Liver (tissue), 8 donors: ENCODE measurements at regions not wholly inside any gene's neighbourhood (a gene's known extent, or its start where the extent isn't known, plus 50 kb on each side); places are given as distances from the start of the nearest gene placed in this dataset.

Experiments
- DNase-seq: peaks from one replicate; pipeline ENCODE4 v3.0.0-alpha.2; 2017; ENCODE audit warnings: low spot score
- H3K27ac ChIP-seq, 2 donors: one replicate each; pipeline ENCODE4 v1.7.0; 2013; ENCODE audit warnings: inconsistent platforms in 2 of 2, low read length in 2 of 2, control low read depth in 1 of 2, low read depth in 1 of 2, mild to moderate bottlenecking in 1 of 2
- H3K27me3 ChIP-seq, 4 donors: one replicate each; pipeline versions ENCODE4 v1.6.1 to v1.7.0; 2013; ENCODE audit warnings: low read length in 3 of 4, inconsistent platforms in 1 of 4, mild to moderate bottlenecking in 1 of 4, moderate library complexity in 1 of 4; ENCODE audit not compliant: control insufficient read depth in 4 of 4, insufficient read depth in 4 of 4
- H3K36me3 ChIP-seq, 4 donors: one replicate each; pipeline versions ENCODE4 v1.6.1 to v1.7.0; 2013; ENCODE audit warnings: low read length in 3 of 4, mild to moderate bottlenecking in 3 of 4, low read depth in 1 of 4, moderate library complexity in 1 of 4; ENCODE audit not compliant: control insufficient read depth in 4 of 4, insufficient read depth in 3 of 4
- H3K4me1 ChIP-seq, 4 donors: one replicate each; pipeline versions ENCODE4 v1.6.1 to v1.7.0; 2013; ENCODE audit warnings: low read length in 3 of 4, mild to moderate bottlenecking in 3 of 4, moderate library complexity in 1 of 4; ENCODE audit not compliant: control insufficient read depth in 4 of 4, insufficient read depth in 4 of 4
- H3K4me3 ChIP-seq, 3 donors: one replicate each; pipeline versions ENCODE4 v1.6.1 to v1.7.0; 2013; ENCODE audit warnings: low read length in 3 of 3, control low read depth in 1 of 3, low read depth in 1 of 3, mild to moderate bottlenecking in 1 of 3
- H3K9ac ChIP-seq, 2 donors: one replicate each; pipeline ENCODE4 v1.7.0; 2013; ENCODE audit warnings: low read length in 2 of 2, mild to moderate bottlenecking in 2 of 2, moderate library complexity in 2 of 2, control low read depth in 1 of 2, low read depth in 1 of 2
- H3K9me3 ChIP-seq, 4 donors: one replicate each; pipeline versions ENCODE4 v1.6.1 to v1.7.0; 2013; ENCODE audit warnings: low read length in 3 of 4; ENCODE audit not compliant: control insufficient read depth in 4 of 4
- EGR1 ChIP-seq, 2 donors: IDR thresholded peaks; 2 replicates each; pipeline ENCODE4 v1.6.1; 2016 to 2018; ENCODE audit warnings: antibody characterized with exemption in 2 of 2, low read depth in 2 of 2
- FOXA1 ChIP-seq: IDR thresholded peaks from 2 replicates; pipeline ENCODE4 v1.6.1; 2016; ENCODE audit warnings: antibody characterized with exemption
- GABPA ChIP-seq, 2 donors: IDR thresholded peaks in 1 of 2; conservative IDR thresholded peaks in 1 of 2; 2 replicates each; pipeline ENCODE4 v1.6.1; 2016; ENCODE audit warnings: antibody characterized with exemption in 2 of 2, mild to moderate bottlenecking in 1 of 2, moderate library complexity in 1 of 2
- HNF4G ChIP-seq: IDR thresholded peaks from 2 replicates; pipeline ENCODE4 v1.6.1; 2016; ENCODE audit warnings: antibody characterized with exemption
- JUND ChIP-seq, 2 donors: IDR thresholded peaks; 2 replicates each; pipeline ENCODE4 v1.6.1; 2016; ENCODE audit warnings: antibody characterized with exemption in 2 of 2
- NR2F2 ChIP-seq: IDR thresholded peaks from 2 replicates; pipeline ENCODE4 v1.6.1; 2016; ENCODE audit warnings: antibody characterized with exemption
- RAD21 ChIP-seq, 2 donors: IDR thresholded peaks; 2 replicates each; pipeline ENCODE4 v1.6.1; 2016; ENCODE audit warnings: antibody characterized with exemption in 2 of 2, mild to moderate bottlenecking in 2 of 2
- RXRA ChIP-seq, 2 donors: IDR thresholded peaks; 2 replicates each; pipeline ENCODE4 v1.6.1; 2017 to 2018; ENCODE audit warnings: antibody characterized with exemption in 2 of 2, mild to moderate bottlenecking in 1 of 2
- SP1 ChIP-seq: IDR thresholded peaks from 2 replicates; pipeline ENCODE4 v1.6.1; 2018; ENCODE audit warnings: antibody characterized with exemption, mild to moderate bottlenecking
- TAF1 ChIP-seq: conservative IDR thresholded peaks from 2 replicates; pipeline ENCODE4 v1.6.1; 2016; ENCODE audit warnings: antibody characterized with exemption, mild to moderate bottlenecking
- YY1 ChIP-seq: IDR thresholded peaks from 2 replicates; pipeline ENCODE4 v1.6.1; 2016; ENCODE audit warnings: antibody characterized with exemption, mild to moderate bottlenecking
- WGBS: extraction: QIAGEN DNeasy Blood & Tissue Kit; methylation state at CpG from one replicate; pipeline ENCODE4 v1.1.7; 2013; 5-methylcytosine and 5-hydroxymethylcytosine counted together
- TF ChIP-seq, protein P1 (sequence below): IDR thresholded peaks from 2 replicates; pipeline ENCODE4 v1.6.1; 2016; ENCODE audit warnings: antibody characterized with exemption
- TF ChIP-seq, protein P2 (sequence below): fragments of 150-350 bp; IDR thresholded peaks from 2 replicates; pipeline ENCODE4 v1.5.1; 2017; ENCODE audit warnings: improper control_type of control experiment, low read depth, low read length; ENCODE audit not compliant: missing input control
- TF ChIP-seq, protein P3 (sequence below): IDR thresholded peaks from 2 replicates; pipeline ENCODE4 v1.6.1; 2016; ENCODE audit warnings: antibody characterized with exemption
- TF ChIP-seq, protein P4 (sequence below): IDR thresholded peaks from 2 replicates; pipeline ENCODE4 v1.6.1; 2016; ENCODE audit warnings: antibody characterized with exemption
- TF ChIP-seq, protein P5 (sequence below): IDR thresholded peaks from 2 replicates; pipeline ENCODE4 v1.6.1; 2016; ENCODE audit warnings: antibody characterized with exemption, mild to moderate bottlenecking
- donor health status: healthy.
- donor health status: healthy.
- donor health status: healthy.
- donor health status: healthy.
- donor health status: healthy.

DNA sequence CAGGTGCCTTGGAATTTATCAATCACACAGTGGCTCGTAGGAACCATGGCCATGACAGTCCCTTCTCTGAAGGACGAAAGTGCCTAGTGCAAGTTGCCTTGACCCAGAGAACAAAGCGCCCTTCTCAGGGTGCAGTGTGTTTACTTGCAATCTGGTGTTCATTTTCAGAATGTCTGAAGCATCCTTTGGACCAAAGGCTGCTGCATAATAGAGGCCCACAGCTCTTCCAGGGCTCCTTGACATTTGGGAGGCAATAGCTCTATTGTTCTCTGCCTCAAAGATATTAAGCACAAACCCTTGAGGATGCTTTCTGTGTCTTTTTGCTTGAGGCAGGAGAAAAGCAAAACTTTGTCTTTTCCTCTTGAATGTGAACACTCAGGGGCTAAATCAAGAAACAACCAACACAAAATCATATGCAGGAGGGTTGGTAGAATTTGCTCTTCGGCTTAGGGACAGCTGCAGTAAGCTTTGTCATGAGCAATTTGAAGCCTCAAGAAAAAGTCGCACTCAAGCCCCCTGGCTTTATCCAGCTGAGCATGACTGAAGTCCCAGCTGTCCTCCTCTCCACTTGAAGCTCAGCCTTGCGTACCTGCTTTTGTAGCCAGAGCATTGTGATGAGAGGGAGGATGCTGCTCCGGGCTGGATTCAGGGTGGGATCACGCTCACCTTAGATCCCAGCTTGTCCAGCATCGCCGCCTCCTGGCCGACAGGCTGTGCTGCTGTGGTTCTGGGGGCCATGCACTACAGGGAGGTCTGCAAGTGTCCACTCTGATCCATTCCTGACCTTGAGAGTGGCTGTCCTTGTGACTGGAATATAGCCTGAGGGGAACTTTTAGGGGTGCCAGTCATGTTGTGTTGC lies 495.4 kb downstream of the CDH26 start:
- no peaks in the 10 kb centered on the region for H3K4me1 ChIP-seq
- H3K27ac ChIP-seq, result no peak overlapping the region
- H3K9me3 ChIP-seq, result no peaks in the 10 kb centered on the region
- DNase-seq, result no peak
- H3K4me3 ChIP-seq, result no peak overlapping the region
- TF ChIP-seq YY1 (no peak), NR2F2 (no peak), FOXA1 (no peak), RAD21 (IDR thresholded peaks at IDR 0.05) (no peak), EGR1 (IDR thresholded peaks at IDR 0.05; ENCODE audit: low read depth in 2 of 2) (no peak), SP1 (no peak), TAF1 (no peak), JUND (IDR thresholded peaks at IDR 0.05) (no peak)
- TF ChIP-seq, protein P1, sequence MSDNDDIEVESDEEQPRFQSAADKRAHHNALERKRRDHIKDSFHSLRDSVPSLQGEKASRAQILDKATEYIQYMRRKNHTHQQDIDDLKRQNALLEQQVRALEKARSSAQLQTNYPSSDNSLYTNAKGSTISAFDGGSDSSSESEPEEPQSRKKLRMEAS, result no peak
- TF ChIP-seq, protein P2, sequence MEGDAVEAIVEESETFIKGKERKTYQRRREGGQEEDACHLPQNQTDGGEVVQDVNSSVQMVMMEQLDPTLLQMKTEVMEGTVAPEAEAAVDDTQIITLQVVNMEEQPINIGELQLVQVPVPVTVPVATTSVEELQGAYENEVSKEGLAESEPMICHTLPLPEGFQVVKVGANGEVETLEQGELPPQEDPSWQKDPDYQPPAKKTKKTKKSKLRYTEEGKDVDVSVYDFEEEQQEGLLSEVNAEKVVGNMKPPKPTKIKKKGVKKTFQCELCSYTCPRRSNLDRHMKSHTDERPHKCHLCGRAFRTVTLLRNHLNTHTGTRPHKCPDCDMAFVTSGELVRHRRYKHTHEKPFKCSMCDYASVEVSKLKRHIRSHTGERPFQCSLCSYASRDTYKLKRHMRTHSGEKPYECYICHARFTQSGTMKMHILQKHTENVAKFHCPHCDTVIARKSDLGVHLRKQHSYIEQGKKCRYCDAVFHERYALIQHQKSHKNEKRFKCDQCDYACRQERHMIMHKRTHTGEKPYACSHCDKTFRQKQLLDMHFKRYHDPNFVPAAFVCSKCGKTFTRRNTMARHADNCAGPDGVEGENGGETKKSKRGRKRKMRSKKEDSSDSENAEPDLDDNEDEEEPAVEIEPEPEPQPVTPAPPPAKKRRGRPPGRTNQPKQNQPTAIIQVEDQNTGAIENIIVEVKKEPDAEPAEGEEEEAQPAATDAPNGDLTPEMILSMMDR, result no peak
- TF ChIP-seq, protein P3, sequence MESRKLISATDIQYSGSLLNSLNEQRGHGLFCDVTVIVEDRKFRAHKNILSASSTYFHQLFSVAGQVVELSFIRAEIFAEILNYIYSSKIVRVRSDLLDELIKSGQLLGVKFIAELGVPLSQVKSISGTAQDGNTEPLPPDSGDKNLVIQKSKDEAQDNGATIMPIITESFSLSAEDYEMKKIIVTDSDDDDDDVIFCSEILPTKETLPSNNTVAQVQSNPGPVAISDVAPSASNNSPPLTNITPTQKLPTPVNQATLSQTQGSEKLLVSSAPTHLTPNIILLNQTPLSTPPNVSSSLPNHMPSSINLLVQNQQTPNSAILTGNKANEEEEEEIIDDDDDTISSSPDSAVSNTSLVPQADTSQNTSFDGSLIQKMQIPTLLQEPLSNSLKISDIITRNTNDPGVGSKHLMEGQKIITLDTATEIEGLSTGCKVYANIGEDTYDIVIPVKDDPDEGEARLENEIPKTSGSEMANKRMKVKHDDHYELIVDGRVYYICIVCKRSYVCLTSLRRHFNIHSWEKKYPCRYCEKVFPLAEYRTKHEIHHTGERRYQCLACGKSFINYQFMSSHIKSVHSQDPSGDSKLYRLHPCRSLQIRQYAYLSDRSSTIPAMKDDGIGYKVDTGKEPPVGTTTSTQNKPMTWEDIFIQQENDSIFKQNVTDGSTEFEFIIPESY, result no peak
- TF ChIP-seq, protein P4, sequence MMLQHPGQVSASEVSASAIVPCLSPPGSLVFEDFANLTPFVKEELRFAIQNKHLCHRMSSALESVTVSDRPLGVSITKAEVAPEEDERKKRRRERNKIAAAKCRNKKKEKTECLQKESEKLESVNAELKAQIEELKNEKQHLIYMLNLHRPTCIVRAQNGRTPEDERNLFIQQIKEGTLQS, result no peak
- H3K27me3 ChIP-seq, result no peaks in the 10 kb centered on the region
- H3K36me3 ChIP-seq, result no peaks in the 10 kb centered on the region
- no peak overlapping the region for H3K9ac ChIP-seq
- 62% methylated on average over 11 of the region's 11 CpGs for WGBS

DNA sequence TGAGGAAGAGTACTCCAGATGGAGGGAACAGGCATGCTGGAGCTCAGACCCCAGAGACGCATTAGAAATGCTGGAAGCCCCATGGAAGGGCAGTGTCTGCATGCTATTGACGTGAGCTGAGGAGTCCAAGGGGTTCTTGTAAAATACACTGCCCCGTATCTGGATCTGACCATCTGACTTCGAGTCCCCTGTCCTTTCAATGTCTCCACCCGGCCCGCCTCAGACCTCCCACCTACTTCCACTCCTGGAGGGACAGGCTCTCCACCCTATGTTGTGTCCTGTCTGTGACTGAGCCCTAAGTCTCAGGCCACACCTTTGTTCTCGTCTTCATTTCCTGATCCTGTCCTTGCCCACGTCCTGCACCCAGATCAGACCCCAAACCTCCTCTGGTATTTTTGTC lies 496.3 kb downstream of the CDH26 start:
- 77% methylated on average over 8 of the region's 8 CpGs for WGBS
- Histone ChIP-seq H3K4me3 (no peak overlapping the region), H3K27me3 (no peaks in the 10 kb centered on the region), H3K36me3 (no peaks in the 10 kb centered on the region), H3K9ac (no peak overlapping the region), H3K27ac (no peak overlapping the region), H3K4me1 (no peaks in the 10 kb centered on the region), H3K9me3 (no peaks in the 10 kb centered on the region)
- DNase-seq, result no peak
- TF ChIP-seq TAF1 (no peak), EGR1 (IDR thresholded peaks at IDR 0.05; ENCODE audit: low read depth in 2 of 2) (no peak), FOXA1 (no peak), NR2F2 (no peak), JUND (IDR thresholded peaks at IDR 0.05) (no peak), HNF4G (no peak), RAD21 (IDR thresholded peaks at IDR 0.05) (no peak), GABPA (IDR thresholded peaks at IDR 0.05 in 1 of 2, conservative IDR thresholded peaks at IDR 0.05 in 1 of 2) (no peak), SP1 (no peak), RXRA (IDR thresholded peaks at IDR 0.05) (no peak), YY1 (no peak)
- TF ChIP-seq, protein P1, result no peak
- TF ChIP-seq, protein P4, result no peak
- TF ChIP-seq, protein P2, result no peak
- TF ChIP-seq, protein P5, sequence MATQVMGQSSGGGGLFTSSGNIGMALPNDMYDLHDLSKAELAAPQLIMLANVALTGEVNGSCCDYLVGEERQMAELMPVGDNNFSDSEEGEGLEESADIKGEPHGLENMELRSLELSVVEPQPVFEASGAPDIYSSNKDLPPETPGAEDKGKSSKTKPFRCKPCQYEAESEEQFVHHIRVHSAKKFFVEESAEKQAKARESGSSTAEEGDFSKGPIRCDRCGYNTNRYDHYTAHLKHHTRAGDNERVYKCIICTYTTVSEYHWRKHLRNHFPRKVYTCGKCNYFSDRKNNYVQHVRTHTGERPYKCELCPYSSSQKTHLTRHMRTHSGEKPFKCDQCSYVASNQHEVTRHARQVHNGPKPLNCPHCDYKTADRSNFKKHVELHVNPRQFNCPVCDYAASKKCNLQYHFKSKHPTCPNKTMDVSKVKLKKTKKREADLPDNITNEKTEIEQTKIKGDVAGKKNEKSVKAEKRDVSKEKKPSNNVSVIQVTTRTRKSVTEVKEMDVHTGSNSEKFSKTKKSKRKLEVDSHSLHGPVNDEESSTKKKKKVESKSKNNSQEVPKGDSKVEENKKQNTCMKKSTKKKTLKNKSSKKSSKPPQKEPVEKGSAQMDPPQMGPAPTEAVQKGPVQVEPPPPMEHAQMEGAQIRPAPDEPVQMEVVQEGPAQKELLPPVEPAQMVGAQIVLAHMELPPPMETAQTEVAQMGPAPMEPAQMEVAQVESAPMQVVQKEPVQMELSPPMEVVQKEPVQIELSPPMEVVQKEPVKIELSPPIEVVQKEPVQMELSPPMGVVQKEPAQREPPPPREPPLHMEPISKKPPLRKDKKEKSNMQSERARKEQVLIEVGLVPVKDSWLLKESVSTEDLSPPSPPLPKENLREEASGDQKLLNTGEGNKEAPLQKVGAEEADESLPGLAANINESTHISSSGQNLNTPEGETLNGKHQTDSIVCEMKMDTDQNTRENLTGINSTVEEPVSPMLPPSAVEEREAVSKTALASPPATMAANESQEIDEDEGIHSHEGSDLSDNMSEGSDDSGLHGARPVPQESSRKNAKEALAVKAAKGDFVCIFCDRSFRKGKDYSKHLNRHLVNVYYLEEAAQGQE, result no peak
- TF ChIP-seq, protein P3, result no peak
